ENCODE measurements at regions not wholly inside any gene's neighbourhood (a gene's known extent, or its start where the extent isn't known, plus 50 kb on each side); places are given as distances from the start of the nearest gene placed in this dataset.

GRCh38 chr15:29430831-29431230 is 161.2 kb upstream of the NSMCE3 start:
- no peak for TF ChIP-seq CTCF (conservative IDR thresholded peaks at IDR 0.05)
- no peak for TF ChIP-seq ZFX (IDR thresholded peaks at IDR 0.05)

All from C4-2B (cell line).